ENCODE measurements at regions not wholly inside any gene's neighbourhood (a gene's known extent, or its start where the extent isn't known, plus 50 kb on each side); places are given as distances from the start of the nearest gene placed in this dataset.
"Not testable (repeated sequence)": the region's sequence is repeated elsewhere in the genome, so short reads cannot be mapped to it uniquely, and the experiment has no call there.

DNA sequence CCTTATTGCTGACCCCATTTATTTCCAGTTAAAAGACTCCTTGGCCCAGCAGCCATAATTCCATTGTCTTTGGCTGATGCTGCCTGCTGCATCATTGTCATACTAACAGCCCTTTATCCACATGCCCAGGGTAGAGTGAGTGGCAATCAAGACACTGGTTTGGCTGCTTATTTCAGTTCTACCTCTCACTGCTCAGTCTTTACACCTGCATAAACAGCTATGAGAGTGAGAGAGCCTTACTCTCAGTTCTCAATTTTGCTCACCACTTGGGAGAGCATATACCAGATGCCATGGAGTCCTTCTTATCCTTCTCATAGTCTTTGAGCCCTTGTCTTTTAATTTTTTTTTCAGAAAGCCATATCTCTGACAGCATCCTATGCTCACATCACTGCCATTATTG is 596.9 kb upstream of the CYLC2 start:
- no peaks in the 10 kb centered on the region for H3K9me3 ChIP-seq (ENCODE audit: control insufficient read depth in 2 of 2, insufficient read depth in 1 of 2, low read depth in 1 of 2, low read length in 1 of 2)
- no peak overlapping the region for H3K4me3 ChIP-seq (ENCODE audit: low read depth in 1 of 2, low read length in 2 of 2)
- no peaks in the 10 kb centered on the region for H3K4me1 ChIP-seq (ENCODE audit: control insufficient read depth in 2 of 2, insufficient read depth in 2 of 2, low read length in 1 of 2)
- H3K27ac ChIP-seq (ENCODE audit: low read depth in 2 of 2, low read length in 1 of 2): no peak overlapping the region
- no peaks in the 10 kb centered on the region for H3K27me3 ChIP-seq (ENCODE audit: control insufficient read depth in 1 of 2, insufficient read depth in 2 of 2, low read length in 2 of 2)
- no peaks in the 10 kb centered on the region for H3K36me3 ChIP-seq (ENCODE audit: control insufficient read depth in 2 of 2, insufficient read depth in 2 of 2, low read length in 1 of 2)

GRCh38 chr9:102385620-102386019 is 609.5 kb upstream of the CYLC2 start:
- WGBS, 2 donors: 79 to 84% methylated on average over 2 of the region's 2 CpGs

GRCh38 chr9:102362470-102363132 is 624.2 kb upstream of the GRIN3A start:
- Histone ChIP-seq H3K9me3 (ENCODE audit: control insufficient read depth in 2 of 2, insufficient read depth in 1 of 2, low read depth in 1 of 2, low read length in 1 of 2) (no peaks in the 10 kb centered on the region), H3K27ac (ENCODE audit: low read depth in 2 of 2, low read length in 1 of 2) (no peak overlapping the region), H3K4me1 (ENCODE audit: control insufficient read depth in 2 of 2, insufficient read depth in 2 of 2, low read length in 1 of 2) (no peaks in the 10 kb centered on the region), H3K4me3 (ENCODE audit: low read depth in 1 of 2, low read length in 2 of 2) (no peak overlapping the region), H3K36me3 (ENCODE audit: control insufficient read depth in 2 of 2, insufficient read depth in 2 of 2, low read length in 1 of 2) (no peaks in the 10 kb centered on the region), H3K27me3 (ENCODE audit: control insufficient read depth in 1 of 2, insufficient read depth in 2 of 2, low read length in 2 of 2) (no peaks in the 10 kb centered on the region)
- 39 to 44% methylated on average over 6 of the region's 6 CpGs for WGBS, 2 donors

More at GRCh38 chr9:102385620-102386019, 609.5 kb upstream of the CYLC2 start:
- not testable (repeated sequence) for H3K9me3 ChIP-seq (ENCODE audit: control insufficient read depth in 2 of 2, insufficient read depth in 1 of 2, low read depth in 1 of 2, low read length in 1 of 2); H3K4me3 ChIP-seq (ENCODE audit: low read depth in 1 of 2, low read length in 2 of 2); H3K36me3 ChIP-seq (ENCODE audit: control insufficient read depth in 2 of 2, insufficient read depth in 2 of 2, low read length in 1 of 2); H3K27me3 ChIP-seq (ENCODE audit: control insufficient read depth in 1 of 2, insufficient read depth in 2 of 2, low read length in 2 of 2); H3K27ac ChIP-seq (ENCODE audit: low read depth in 2 of 2, low read length in 1 of 2); H3K4me1 ChIP-seq (ENCODE audit: control insufficient read depth in 2 of 2, insufficient read depth in 2 of 2, low read length in 1 of 2)

- Histone ChIP-seq H3K36me3 (ENCODE audit: control insufficient read depth in 2 of 2, insufficient read depth in 2 of 2, low read length in 1 of 2) (no peaks in the 10 kb centered on the region), H3K27me3 (ENCODE audit: control insufficient read depth in 1 of 2, insufficient read depth in 2 of 2, low read length in 2 of 2) (no peaks in the 10 kb centered on the region), H3K27ac (ENCODE audit: low read depth in 2 of 2, low read length in 1 of 2) (no peak overlapping the region), H3K4me1 (ENCODE audit: control insufficient read depth in 2 of 2, insufficient read depth in 2 of 2, low read length in 1 of 2) (no peaks in the 10 kb centered on the region), H3K4me3 (ENCODE audit: low read depth in 1 of 2, low read length in 2 of 2) (no peak overlapping the region), H3K9me3 (ENCODE audit: control insufficient read depth in 2 of 2, insufficient read depth in 1 of 2, low read depth in 1 of 2, low read length in 1 of 2) (no peaks in the 10 kb centered on the region)
- 69 to 80% methylated on average over 1 of the region's 1 CpG for WGBS, 2 donors
Observed at GRCh38 chr9:102360846-102361245, 622.4 kb upstream of the GRIN3A start.

GRCh38 chr9:102355982-102356381 is 617.5 kb upstream of the GRIN3A start:
- no peaks in the 10 kb centered on the region for H3K4me1 ChIP-seq (ENCODE audit: control insufficient read depth in 2 of 2, insufficient read depth in 2 of 2, low read length in 1 of 2)
- no peaks in the 10 kb centered on the region for H3K27me3 ChIP-seq (ENCODE audit: control insufficient read depth in 1 of 2, insufficient read depth in 2 of 2, low read length in 2 of 2)
- no peak overlapping the region for H3K4me3 ChIP-seq (ENCODE audit: low read depth in 1 of 2, low read length in 2 of 2)
- 74 to 82% methylated on average over 5 of the region's 5 CpGs for WGBS, 2 donors
- H3K36me3 ChIP-seq (ENCODE audit: control insufficient read depth in 2 of 2, insufficient read depth in 2 of 2, low read length in 1 of 2): no peaks in the 10 kb centered on the region
- no peaks in the 10 kb centered on the region for H3K9me3 ChIP-seq (ENCODE audit: control insufficient read depth in 2 of 2, insufficient read depth in 1 of 2, low read depth in 1 of 2, low read length in 1 of 2)
- no peak overlapping the region for H3K27ac ChIP-seq (ENCODE audit: low read depth in 2 of 2, low read length in 1 of 2)

DNA sequence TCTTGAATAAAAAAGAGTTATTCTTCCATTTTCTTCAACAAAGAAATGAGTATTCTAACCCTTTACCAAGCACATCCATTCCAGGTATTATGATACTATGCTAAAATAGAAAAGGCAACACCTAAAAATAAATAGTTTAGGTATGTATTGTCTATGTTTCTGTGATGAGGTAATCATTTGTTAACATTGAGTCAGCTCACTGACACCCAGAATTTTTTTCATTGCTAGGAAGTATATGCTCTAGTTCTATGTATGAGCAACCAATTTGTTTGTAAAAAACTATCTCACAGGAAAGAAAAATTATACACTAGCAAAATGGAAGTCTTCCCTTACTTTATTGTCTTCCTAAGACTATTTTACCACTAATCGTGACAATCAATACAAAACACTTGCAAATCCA is 615.6 kb upstream of the GRIN3A start:
- Histone ChIP-seq H3K4me3 (ENCODE audit: low read depth in 1 of 2, low read length in 2 of 2) (no peak overlapping the region), H3K27me3 (ENCODE audit: control insufficient read depth in 1 of 2, insufficient read depth in 2 of 2, low read length in 2 of 2) (no peaks in the 10 kb centered on the region), H3K4me1 (ENCODE audit: control insufficient read depth in 2 of 2, insufficient read depth in 2 of 2, low read length in 1 of 2) (no peaks in the 10 kb centered on the region), H3K36me3 (ENCODE audit: control insufficient read depth in 2 of 2, insufficient read depth in 2 of 2, low read length in 1 of 2) (no peaks in the 10 kb centered on the region), H3K9me3 (ENCODE audit: control insufficient read depth in 2 of 2, insufficient read depth in 1 of 2, low read depth in 1 of 2, low read length in 1 of 2) (no peaks in the 10 kb centered on the region), H3K27ac (ENCODE audit: low read depth in 2 of 2, low read length in 1 of 2) (no peak overlapping the region)
- 86 to 88% methylated on average over 1 of the region's 1 CpG for WGBS, 2 donors

DNA sequence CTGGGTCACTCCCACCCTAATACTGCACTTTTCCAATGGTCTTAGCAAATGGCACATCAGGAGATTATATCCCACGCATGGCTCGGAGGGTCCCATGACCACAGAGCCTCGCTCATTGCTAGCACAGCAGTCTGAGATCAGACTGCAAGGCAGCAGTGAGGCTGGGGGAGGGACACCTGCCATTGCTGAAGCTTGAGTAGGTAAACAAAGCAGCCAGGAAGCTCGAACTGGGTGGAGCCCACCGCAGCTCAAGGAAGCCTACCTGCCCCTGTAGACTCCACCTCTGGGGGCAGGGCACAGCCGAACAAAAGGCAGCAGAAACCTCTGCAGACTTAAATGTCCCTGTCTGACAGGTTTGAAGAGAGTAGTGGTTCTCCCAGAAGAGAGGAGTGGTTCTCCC is 599.0 kb upstream of the GRIN3A start:
- H3K4me1 ChIP-seq (ENCODE audit: control insufficient read depth in 2 of 2, insufficient read depth in 2 of 2, low read length in 1 of 2); H3K36me3 ChIP-seq (ENCODE audit: control insufficient read depth in 2 of 2, insufficient read depth in 2 of 2, low read length in 1 of 2); H3K4me3 ChIP-seq (ENCODE audit: low read depth in 1 of 2, low read length in 2 of 2); H3K9me3 ChIP-seq (ENCODE audit: control insufficient read depth in 2 of 2, insufficient read depth in 1 of 2, low read depth in 1 of 2, low read length in 1 of 2); H3K27ac ChIP-seq (ENCODE audit: low read depth in 2 of 2, low read length in 1 of 2); H3K27me3 ChIP-seq (ENCODE audit: control insufficient read depth in 1 of 2, insufficient read depth in 2 of 2, low read length in 2 of 2): not testable (repeated sequence)
- WGBS, 2 donors: 71 to 79% methylated on average over 6 of the region's 6 CpGs

- H3K27me3 ChIP-seq (ENCODE audit: control insufficient read depth in 1 of 2, insufficient read depth in 2 of 2, low read length in 2 of 2): no peaks in the 10 kb centered on the region
- peaks cover 0 to 2% of the 10 kb centered on the region in 2 donors for H3K4me1 ChIP-seq (ENCODE audit: control insufficient read depth in 2 of 2, insufficient read depth in 2 of 2, low read length in 1 of 2)
- H3K4me3 ChIP-seq (ENCODE audit: low read depth in 1 of 2, low read length in 2 of 2): no peak overlapping the region
- 91 to 97% methylated on average over 1 of the region's 1 CpG for WGBS, 2 donors
- H3K27ac ChIP-seq (ENCODE audit: low read depth in 2 of 2, low read length in 1 of 2): no peak overlapping the region
- H3K9me3 ChIP-seq (ENCODE audit: control insufficient read depth in 2 of 2, insufficient read depth in 1 of 2, low read depth in 1 of 2, low read length in 1 of 2): peaks cover 0 to 6% of the 10 kb centered on the region in 2 donors
- H3K36me3 ChIP-seq (ENCODE audit: control insufficient read depth in 2 of 2, insufficient read depth in 2 of 2, low read length in 1 of 2): no peaks in the 10 kb centered on the region
Observed at GRCh38 chr9:102309379-102309778, 570.9 kb upstream of the GRIN3A start.

GRCh38 chr9:102295188-102295587 is 556.7 kb upstream of the GRIN3A start:
- Histone ChIP-seq H3K27ac (ENCODE audit: low read depth in 2 of 2, low read length in 1 of 2) (no peak overlapping the region), H3K27me3 (ENCODE audit: control insufficient read depth in 1 of 2, insufficient read depth in 2 of 2, low read length in 2 of 2) (no peaks in the 10 kb centered on the region), H3K4me3 (ENCODE audit: low read depth in 1 of 2, low read length in 2 of 2) (no peak overlapping the region), H3K36me3 (ENCODE audit: control insufficient read depth in 2 of 2, insufficient read depth in 2 of 2, low read length in 1 of 2) (no peaks in the 10 kb centered on the region), H3K4me1 (ENCODE audit: control insufficient read depth in 2 of 2, insufficient read depth in 2 of 2, low read length in 1 of 2) (no peaks in the 10 kb centered on the region), H3K9me3 (ENCODE audit: control insufficient read depth in 2 of 2, insufficient read depth in 1 of 2, low read depth in 1 of 2, low read length in 1 of 2) (no peaks in the 10 kb centered on the region)
- WGBS, 2 donors: 57 to 63% methylated on average over 3 of the region's 3 CpGs

DNA sequence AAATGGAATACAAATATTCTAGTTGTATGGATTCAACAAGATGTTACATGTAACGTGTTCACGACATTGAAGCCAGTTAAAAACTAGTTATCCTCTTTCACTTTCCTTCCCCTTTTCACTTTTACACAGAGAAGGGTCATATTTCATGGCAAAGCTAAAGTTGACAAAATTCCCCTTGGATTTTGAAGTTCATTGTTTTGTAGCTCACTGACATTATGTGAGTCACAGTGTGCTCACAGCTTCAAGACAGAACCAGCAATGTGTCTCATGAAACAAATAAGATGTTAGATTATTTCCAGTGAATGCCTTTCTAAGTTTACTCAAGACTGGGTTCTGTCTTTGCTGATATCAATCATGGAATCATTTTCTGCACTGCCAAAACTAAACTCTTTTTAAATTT is 535.5 kb upstream of the GRIN3A start:
- WGBS, 2 donors: 30 to 35% methylated on average over 2 of the region's 2 CpGs
- H3K4me3 ChIP-seq (ENCODE audit: low read depth in 1 of 2, low read length in 2 of 2): no peak overlapping the region

More for the DNA sequence above, 535.5 kb upstream of the GRIN3A start:
- no peaks in the 10 kb centered on the region for H3K27me3 ChIP-seq (ENCODE audit: control insufficient read depth in 1 of 2, insufficient read depth in 2 of 2, low read length in 2 of 2)
- H3K36me3 ChIP-seq (ENCODE audit: control insufficient read depth in 2 of 2, insufficient read depth in 2 of 2, low read length in 1 of 2): no peaks in the 10 kb centered on the region
- no peaks in the 10 kb centered on the region for H3K9me3 ChIP-seq (ENCODE audit: control insufficient read depth in 2 of 2, insufficient read depth in 1 of 2, low read depth in 1 of 2, low read length in 1 of 2)
- H3K4me1 ChIP-seq (ENCODE audit: control insufficient read depth in 2 of 2, insufficient read depth in 2 of 2, low read length in 1 of 2): no peaks in the 10 kb centered on the region
- no peak overlapping the region for H3K27ac ChIP-seq (ENCODE audit: low read depth in 2 of 2, low read length in 1 of 2)
